SHP77 (cell line): ENCODE measurements at regions not wholly inside any gene's neighbourhood (a gene's known extent, or its start where the extent isn't known, plus 50 kb on each side); places are given as distances from the start of the nearest gene placed in this dataset.

ENCODE experiments used
- DNase-seq, 2 experiments: peaks; one replicate each; lab custom pipeline; 2025; lab: John Stamatoyannopoulos, UW

- DNase-seq = no peak
Observed at GRCh38 chr2:43086451-43087221, 139.8 kb downstream of the ZFP36L2 start.

DNA sequence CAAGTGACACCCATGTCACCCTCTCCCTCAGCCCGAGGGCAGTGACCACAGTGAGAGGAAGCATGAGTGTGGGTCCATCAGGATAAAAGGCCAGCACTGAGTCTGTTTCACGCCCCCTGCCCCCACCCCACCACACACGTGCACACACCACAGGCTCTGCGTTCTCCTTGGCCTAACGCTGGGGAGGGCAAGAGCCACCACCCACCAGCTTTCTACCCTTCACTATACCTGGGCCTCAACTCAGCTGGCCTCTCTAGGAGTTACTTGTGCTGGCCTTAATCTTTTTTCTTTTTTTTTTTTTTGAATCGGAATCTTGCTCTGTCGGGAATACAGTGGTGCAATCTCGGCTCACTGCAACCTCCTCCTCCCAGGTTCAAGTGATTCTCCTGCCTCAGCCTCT lies 140.5 kb downstream of the ZFP36L2 start:
- DNase-seq = no peak

DNA sequence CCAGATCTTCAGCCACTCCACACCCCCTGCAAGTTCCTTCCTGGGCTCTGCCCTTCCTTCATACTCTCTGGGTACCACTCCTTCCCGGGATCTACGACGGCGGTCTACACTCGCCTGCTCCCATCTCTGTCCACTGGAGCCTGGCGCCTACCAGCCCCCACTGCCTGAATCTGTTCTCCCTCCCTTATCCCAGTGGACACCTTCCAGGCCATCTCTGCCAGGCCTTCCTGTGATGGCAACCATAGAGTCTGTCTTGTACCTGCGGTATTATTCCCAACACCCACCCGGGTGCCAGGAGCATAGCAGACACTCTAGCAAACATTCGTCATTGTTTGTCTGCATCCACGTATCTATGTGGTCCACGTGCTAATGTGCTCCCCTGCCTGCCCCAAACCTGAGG lies 140.9 kb downstream of the ZFP36L2 start:
- no peak for DNase-seq

DNA sequence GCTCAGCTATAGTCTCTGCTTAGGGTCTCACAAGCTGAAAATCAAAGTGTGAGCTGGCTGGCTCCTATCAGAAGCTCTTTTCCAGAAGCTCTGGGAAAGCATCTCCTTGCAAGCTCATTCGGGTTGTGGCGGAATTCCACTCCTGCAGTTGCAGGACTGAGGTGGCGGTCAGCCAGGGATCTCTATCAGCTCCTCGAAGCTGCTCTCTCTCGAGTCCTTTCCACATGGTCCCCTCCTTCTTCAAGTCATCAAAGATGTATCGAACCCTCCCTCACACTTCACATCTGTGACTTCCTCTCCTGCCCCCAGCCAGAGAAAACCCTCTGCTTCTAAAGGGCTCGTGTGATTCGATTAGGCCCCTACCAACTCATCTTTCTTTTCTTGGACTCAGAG lies 141.7 kb downstream of the ZFP36L2 start:
- no peak for DNase-seq

GRCh38 chr2:43083710-43084698 lies 142.4 kb downstream of the ZFP36L2 start:
- no peak for DNase-seq

DNA sequence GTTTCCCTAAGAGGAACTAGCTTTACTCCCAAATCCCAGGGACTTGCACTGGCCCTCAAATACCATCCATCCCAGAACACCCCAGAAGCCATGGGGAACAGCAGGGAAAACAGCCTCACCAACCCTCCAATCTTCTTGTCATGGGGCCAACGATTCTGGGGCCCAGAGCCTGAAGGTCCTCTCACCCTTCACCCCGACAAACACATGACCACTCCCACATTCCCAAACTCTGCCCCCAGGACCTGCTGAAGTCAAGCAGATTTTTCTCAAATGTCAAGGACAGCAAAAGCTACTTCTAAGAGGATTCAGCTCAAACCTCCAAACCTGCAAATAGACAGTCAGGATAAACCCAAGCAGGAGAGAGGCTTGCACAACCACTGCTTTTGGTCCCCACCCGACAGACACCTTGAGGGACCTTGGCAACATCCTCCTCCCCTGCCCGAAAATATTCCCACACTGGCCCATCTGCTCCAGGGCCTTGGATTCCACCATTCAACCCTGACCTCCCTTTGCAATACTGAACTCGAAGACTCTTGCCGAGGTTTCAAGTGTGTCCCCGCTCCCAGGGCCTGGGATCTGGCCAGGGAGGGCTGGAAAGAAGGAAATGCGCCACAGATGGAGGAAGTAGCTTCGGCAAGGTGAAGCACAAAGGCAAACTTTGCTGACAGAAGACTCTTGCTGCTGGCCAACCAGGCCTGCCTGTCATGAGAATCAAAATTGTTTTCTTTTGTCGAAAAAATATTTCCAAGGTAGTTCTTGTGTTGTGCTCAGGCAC lies 143.3 kb downstream of the ZFP36L2 start:
- no peak for DNase-seq

DNA sequence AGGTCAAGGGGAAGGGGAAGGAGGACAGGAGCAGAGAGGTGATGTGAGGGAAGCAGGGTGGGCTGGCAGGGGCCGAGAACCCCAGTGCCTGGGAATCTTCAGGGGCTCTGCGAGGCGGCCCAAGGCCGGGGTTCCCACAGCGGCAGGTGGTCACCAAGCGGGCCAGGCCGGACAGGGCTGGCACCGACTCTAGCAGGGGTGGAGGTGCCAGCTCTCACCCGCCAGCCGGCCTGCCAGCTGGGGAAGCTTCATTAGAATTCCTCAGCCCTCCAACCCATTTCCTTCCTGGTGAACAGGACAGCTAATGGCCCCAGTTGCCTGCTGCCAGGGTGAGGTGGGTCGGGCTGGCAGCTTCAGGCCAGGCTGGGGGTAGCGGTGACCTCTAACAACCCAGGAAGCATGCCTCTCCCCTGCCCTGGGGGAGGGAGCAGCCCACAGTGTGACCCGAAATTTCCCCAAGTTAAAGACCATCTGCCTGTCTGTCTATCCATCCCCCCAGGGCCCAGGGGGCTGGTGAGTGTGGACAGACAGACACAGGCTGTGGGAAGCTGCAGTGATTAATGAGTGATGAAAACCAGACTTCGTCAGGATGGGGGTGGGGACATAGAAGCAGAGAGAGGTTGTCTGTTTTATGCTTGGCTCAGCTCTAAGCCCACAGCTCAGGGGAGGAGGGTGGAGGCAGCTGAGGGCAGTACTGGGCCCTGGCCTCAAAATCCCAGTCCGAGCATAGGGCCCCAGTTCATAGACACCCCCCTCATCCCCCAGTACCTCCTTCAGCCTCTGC lies 144.1 kb downstream of the ZFP36L2 start:
- DNase-seq = no peak

- no peak for DNase-seq
Observed at GRCh38 chr2:43081131-43081765, 145.2 kb downstream of the ZFP36L2 start.

DNA sequence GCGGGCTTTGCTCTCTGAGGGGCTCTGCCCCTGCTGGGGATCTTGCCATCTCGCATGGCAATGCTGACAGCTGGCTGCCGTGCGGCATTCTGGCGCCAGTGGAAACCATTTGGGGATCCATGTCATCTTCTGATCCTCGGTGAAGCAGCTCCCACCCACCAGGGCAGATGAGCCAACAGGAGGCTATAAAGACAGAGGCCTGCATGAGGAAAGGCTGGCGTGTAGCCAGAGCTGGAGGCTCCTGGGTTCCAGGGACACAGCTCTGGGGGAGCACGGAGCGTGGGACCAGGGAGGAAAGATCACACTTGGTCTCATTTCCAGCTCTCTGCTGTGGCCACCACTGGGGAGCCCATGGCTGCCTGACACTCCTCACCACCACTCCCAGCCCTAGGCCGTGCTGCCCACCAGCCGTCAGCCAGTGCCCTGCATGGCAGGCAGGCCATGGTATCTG lies 145.8 kb downstream of the ZFP36L2 start:
- DNase-seq = no peak

DNA sequence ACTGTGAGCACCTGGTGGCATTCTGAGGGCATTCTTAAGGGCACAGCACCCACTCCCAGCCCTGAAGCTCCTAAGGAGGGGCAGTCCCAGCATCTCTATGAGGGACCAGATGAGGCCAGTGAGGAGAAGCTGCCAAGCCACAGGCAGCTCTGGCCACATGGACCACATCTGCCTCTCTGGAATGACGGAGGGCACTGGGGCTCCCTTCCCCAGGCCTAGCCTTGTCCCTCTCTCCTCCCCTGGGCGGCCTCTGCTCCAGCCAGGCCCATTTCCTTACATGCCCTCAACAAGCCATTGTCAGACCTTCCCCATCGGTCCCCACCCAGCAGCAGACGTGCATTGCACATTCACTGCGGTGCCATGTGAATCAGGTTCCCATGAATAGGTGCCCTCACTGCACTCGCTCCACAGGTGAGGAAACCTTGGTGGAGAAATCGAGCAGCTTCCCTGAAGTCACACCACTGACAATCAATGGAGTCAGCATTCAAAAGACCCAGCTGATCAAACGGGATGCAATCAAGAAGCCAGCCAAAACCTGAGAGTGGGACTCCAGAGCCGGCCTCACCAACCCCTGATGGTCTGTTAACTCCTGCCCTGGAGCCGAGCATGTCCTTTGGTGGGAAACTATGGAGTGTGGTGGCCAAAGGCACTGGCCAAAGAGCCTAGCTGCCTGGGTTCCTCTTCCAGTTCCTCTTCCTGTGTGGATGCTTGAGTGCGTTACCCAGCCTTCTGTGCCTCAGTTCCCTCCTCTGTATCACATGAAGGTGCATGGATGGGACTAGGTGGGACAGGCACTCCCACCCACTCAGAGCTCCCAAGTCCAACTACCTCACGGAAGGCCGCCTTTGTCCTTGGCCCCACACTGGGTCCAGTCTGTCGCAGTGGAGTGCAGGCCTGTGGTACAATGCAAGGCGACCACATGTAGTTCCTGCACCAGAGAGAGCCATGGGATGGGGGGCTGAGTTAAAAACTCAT lies 147.3 kb downstream of the ZFP36L2 start:
- no peak for DNase-seq

GRCh38 chr2:43078301-43078700 lies 148.1 kb downstream of the ZFP36L2 start:
- DNase-seq = no peak

DNA sequence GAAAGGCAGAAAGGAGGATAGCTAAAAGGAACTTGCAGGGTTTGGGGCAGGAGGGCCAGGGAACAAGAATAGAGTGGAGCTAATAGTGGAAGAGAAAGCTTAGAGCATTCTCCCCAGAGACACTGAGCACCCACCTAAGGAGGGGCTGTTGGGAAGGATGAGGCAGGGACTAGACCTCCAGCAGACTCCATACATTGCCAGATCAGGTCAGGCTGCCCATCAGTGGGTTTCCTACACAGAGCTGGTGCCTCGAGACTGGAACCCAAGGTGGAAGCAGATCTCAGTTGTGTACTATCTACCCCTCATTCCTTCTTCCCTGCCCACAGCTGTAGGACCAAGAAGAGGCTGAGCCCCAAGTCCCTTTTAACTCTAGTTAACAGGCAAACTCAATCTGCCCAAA lies 148.5 kb downstream of the ZFP36L2 start:
- DNase-seq = no peak

- DNase-seq = no peak
Observed at GRCh38 chr2:43076676-43077075, 149.7 kb downstream of the ZFP36L2 start.

- DNase-seq = no peak
Observed at GRCh38 chr2:43075811-43076585, 150.4 kb downstream of the ZFP36L2 start.

- DNase-seq = no peak
Observed at GRCh38 chr2:43075054-43075593, 151.3 kb downstream of the ZFP36L2 start.

DNA sequence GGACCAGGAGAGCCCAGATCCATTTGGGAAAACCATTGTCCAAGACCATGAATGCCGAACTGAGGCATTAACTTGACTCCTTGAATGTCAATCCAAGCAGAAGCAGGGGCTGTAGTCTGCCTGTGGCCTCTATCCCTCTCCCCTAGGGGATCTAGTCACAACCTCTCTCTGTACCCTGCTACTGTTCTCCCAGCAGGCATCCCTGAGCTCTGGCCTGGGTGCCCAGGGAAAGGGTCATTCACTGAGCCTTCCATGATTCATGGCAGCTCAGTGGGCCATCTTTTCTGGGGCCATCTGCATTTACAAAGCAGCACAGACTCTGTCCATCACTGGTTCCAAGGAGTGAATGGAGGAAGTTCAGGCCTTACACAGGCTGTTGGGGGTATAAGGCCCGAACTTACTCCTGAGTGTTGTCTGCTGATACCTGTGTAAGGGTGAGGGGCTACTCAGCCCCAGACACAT lies 151.8 kb downstream of the ZFP36L2 start:
- DNase-seq = no peak

DNA sequence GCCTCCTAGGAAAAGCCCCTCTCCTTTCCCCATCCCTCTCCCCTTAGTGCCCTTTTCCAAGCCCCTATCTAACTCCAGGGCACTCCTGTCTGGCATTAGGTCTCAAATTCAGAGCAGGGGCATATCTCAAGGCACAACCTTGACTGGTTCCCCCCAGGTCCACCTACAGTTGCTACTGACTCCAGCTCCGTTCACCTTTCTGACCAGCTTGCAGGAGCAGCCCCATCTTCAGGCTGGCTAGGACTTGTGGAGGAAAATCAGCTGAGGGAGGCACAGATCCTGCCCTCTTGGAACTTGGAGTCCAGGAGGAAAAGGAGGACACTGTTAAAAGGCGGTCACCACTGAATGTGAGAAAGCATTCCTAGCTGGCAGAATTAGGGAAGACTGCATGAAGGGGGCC lies 152.4 kb downstream of the ZFP36L2 start:
- no peak for DNase-seq

- no peak for DNase-seq
Observed at GRCh38 chr2:43073401-43073825, 153.0 kb downstream of the ZFP36L2 start.
